ENCODE measurements at regions not wholly inside any gene's neighbourhood (a gene's known extent, or its start where the extent isn't known, plus 50 kb on each side); places are given as distances from the start of the nearest gene placed in this dataset.

DNA sequence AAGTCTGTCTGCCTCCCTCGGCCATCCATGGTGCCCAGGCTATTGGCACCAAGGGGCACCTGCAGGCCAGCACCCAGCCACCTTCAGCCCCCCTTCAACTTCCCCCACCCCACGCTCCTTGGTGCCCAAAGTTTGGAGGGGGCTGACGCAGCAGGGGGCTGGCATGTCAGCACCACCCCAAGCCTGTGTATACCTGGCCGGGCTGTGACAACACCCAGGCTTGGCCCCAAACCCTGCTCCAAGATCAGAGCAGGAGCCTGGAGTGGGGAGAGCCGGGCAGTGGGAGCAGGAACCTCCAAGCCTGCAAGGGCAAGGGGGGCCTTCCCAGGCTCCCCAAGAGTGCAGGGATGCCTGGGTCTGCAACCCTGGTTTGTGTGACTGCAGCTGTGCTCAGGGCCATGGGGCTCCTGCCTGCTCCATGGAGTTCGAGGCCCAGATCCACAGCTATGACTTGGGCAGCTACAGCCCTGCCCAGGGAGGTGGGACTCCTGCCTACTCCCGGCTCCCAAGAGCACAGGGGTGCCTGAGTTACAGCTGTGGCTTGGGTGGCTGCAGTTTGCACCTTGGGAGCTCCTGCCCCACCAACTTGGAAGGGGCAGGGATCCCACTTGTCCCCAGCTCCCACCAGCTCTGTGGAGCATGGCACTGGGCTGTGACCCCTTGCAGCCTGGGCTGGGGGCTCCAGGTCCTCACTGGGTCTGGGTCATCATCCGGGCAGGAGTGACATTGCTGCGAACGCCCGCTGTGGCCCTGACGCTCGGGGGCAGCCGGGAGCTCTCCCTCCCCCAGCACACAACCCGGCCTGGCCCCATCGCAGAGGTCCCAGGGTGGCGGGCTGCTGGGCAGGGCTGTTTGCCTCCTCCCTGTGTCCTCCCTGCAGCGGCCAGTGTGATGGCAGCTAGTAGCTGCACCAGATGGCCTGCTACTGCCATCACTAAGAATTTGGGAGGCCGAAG, 175.5 kb upstream of the SDK2 start:
- Histone ChIP-seq H3K36me3 (ENCODE audit: control insufficient read depth, insufficient read depth, low read length) (no peaks in the 10 kb centered on the region), H3K79me2 (ENCODE audit: control insufficient read depth, insufficient read depth, low read length) (no peaks in the 10 kb centered on the region), H3K9ac (ENCODE audit: insufficient read depth in 1 of 2, low read depth in 2 of 2, low read length in 2 of 2) (no peak overlapping the region), H3K9me3 (replicated peaks; ENCODE audit: control insufficient read depth, insufficient read depth, low read depth, low read length) (no peaks in the 10 kb centered on the region), H3K4me2 (ENCODE audit: insufficient read depth, low read length) (no peak overlapping the region), H3K4me1 (replicated peaks in 1 of 2; ENCODE audit: control insufficient read depth in 2 of 2, insufficient read depth in 2 of 2, low read length in 2 of 2) (no peaks in the 10 kb centered on the region), H3K9me1 (ENCODE audit: control insufficient read depth, insufficient read depth, low read length) (no peaks in the 10 kb centered on the region), H3K4me3 (no peak overlapping the region), H3K27ac (ENCODE audit: extremely low read depth, low read depth, low read length) (no peak overlapping the region), H3K27me3 (ENCODE audit: control insufficient read depth in 2 of 2, insufficient read depth in 2 of 2, low read length in 2 of 2) (peaks cover 0 to 20% of the 10 kb centered on the region in 2 experiments; a peak in 3 of 5 replicates), H2AFZ (ENCODE audit: low read depth, low read length) (no peak overlapping the region), H4K20me1 (replicated peaks; ENCODE audit: control insufficient read depth, insufficient read depth, low read length) (no peaks in the 10 kb centered on the region; the same call in 1 of the 2 replicates)
- intact Hi-C loops (cut with micrococcal nuclease) (no loop called here), in situ Hi-C loops (cut with MboI) (no loop called here)
- ChIA-PET CTCF (ENCODE audit: low intra/inter-chr PET ratio) (no interaction called here), POLR2A (no interaction called here)
- DNase-seq (ENCODE audit: extremely low read depth in 1 of 4, low spot score in 3 of 4) (no peak), FAIRE-seq (no peak), ATAC-seq (no peak)
- no TSS peak for BruUV-seq (replicated peaks)
- WGBS (ENCODE audit: insufficient coverage, low coverage, missing lambda C conversion rate), result 3% methylated on average over 18 of the region's 19 CpGs
- TF ChIP-seq, protein P1, sequence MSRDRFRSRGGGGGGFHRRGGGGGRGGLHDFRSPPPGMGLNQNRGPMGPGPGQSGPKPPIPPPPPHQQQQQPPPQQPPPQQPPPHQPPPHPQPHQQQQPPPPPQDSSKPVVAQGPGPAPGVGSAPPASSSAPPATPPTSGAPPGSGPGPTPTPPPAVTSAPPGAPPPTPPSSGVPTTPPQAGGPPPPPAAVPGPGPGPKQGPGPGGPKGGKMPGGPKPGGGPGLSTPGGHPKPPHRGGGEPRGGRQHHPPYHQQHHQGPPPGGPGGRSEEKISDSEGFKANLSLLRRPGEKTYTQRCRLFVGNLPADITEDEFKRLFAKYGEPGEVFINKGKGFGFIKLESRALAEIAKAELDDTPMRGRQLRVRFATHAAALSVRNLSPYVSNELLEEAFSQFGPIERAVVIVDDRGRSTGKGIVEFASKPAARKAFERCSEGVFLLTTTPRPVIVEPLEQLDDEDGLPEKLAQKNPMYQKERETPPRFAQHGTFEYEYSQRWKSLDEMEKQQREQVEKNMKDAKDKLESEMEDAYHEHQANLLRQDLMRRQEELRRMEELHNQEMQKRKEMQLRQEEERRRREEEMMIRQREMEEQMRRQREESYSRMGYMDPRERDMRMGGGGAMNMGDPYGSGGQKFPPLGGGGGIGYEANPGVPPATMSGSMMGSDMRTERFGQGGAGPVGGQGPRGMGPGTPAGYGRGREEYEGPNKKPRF (IDR thresholded peaks at IDR 0.05; ENCODE audit: low read depth, low read length), result no peak
- TF ChIP-seq, protein P2, sequence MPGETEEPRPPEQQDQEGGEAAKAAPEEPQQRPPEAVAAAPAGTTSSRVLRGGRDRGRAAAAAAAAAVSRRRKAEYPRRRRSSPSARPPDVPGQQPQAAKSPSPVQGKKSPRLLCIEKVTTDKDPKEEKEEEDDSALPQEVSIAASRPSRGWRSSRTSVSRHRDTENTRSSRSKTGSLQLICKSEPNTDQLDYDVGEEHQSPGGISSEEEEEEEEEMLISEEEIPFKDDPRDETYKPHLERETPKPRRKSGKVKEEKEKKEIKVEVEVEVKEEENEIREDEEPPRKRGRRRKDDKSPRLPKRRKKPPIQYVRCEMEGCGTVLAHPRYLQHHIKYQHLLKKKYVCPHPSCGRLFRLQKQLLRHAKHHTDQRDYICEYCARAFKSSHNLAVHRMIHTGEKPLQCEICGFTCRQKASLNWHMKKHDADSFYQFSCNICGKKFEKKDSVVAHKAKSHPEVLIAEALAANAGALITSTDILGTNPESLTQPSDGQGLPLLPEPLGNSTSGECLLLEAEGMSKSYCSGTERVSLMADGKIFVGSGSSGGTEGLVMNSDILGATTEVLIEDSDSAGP (CRISPR knock-in tag; IDR thresholded peaks at IDR 0.05), result no peak
- TF ChIP-seq NELFE (IDR thresholded peaks at IDR 0.05; ENCODE audit: insufficient read depth, insufficient read length) (no peak), C11orf30 (IDR thresholded peaks at IDR 0.05; ENCODE audit: low read depth) (no peak), NCOA6 (IDR thresholded peaks at IDR 0.05) (no peak)
- TF ChIP-seq, protein P3, sequence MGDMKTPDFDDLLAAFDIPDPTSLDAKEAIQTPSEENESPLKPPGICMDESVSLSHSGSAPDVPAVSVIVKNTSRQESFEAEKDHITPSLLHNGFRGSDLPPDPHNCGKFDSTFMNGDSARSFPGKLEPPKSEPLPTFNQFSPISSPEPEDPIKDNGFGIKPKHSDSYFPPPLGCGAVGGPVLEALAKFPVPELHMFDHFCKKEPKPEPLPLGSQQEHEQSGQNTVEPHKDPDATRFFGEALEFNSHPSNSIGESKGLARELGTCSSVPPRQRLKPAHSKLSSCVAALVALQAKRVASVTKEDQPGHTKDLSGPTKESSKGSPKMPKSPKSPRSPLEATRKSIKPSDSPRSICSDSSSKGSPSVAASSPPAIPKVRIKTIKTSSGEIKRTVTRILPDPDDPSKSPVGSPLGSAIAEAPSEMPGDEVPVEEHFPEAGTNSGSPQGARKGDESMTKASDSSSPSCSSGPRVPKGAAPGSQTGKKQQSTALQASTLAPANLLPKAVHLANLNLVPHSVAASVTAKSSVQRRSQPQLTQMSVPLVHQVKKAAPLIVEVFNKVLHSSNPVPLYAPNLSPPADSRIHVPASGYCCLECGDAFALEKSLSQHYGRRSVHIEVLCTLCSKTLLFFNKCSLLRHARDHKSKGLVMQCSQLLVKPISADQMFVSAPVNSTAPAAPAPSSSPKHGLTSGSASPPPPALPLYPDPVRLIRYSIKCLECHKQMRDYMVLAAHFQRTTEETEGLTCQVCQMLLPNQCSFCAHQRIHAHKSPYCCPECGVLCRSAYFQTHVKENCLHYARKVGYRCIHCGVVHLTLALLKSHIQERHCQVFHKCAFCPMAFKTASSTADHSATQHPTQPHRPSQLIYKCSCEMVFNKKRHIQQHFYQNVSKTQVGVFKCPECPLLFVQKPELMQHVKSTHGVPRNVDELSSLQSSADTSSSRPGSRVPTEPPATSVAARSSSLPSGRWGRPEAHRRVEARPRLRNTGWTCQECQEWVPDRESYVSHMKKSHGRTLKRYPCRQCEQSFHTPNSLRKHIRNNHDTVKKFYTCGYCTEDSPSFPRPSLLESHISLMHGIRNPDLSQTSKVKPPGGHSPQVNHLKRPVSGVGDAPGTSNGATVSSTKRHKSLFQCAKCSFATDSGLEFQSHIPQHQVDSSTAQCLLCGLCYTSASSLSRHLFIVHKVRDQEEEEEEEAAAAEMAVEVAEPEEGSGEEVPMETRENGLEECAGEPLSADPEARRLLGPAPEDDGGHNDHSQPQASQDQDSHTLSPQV (IDR thresholded peaks at IDR 0.05), result no peak
- TF ChIP-seq, protein P4, sequence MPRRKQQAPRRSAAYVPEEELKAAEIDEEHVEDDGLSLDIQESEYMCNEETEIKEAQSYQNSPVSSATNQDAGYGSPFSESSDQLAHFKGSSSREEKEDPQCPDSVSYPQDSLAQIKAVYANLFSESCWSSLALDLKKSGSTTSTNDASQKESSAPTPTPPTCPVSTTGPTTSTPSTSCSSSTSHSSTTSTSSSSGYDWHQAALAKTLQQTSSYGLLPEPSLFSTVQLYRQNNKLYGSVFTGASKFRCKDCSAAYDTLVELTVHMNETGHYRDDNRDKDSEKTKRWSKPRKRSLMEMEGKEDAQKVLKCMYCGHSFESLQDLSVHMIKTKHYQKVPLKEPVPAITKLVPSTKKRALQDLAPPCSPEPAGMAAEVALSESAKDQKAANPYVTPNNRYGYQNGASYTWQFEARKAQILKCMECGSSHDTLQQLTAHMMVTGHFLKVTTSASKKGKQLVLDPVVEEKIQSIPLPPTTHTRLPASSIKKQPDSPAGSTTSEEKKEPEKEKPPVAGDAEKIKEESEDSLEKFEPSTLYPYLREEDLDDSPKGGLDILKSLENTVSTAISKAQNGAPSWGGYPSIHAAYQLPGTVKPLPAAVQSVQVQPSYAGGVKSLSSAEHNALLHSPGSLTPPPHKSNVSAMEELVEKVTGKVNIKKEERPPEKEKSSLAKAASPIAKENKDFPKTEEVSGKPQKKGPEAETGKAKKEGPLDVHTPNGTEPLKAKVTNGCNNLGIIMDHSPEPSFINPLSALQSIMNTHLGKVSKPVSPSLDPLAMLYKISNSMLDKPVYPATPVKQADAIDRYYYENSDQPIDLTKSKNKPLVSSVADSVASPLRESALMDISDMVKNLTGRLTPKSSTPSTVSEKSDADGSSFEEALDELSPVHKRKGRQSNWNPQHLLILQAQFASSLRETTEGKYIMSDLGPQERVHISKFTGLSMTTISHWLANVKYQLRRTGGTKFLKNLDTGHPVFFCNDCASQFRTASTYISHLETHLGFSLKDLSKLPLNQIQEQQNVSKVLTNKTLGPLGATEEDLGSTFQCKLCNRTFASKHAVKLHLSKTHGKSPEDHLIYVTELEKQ (CRISPR knock-in tag; IDR thresholded peaks at IDR 0.05), result no peak
- TF ChIP-seq, protein P5, sequence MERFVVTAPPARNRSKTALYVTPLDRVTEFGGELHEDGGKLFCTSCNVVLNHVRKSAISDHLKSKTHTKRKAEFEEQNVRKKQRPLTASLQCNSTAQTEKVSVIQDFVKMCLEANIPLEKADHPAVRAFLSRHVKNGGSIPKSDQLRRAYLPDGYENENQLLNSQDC (CRISPR knock-in tag; IDR thresholded peaks at IDR 0.05), result no peak
